Mesothelial cell of epicardium (in vitro differentiated cells): ENCODE measurements at regions not wholly inside any gene's neighbourhood (a gene's known extent, or its start where the extent isn't known, plus 50 kb on each side); places are given as distances from the start of the nearest gene placed in this dataset.
A peak's percentile ranks its signal among the peaks of the same experiment; 100 is the strongest.

Experiments used
- DNase-seq, 2 experiments: peaks; one replicate each; pipeline ENCODE4 v3.0.0; 2021; ENCODE audit warnings: low spot score in 2 of 2; ENCODE audit not compliant: unreplicated experiment in 2 of 2
- H3K27ac Mint-ChIP-seq: 2 replicates; pipeline ENCODE4 v1.8.0; 2021; ENCODE audit warnings: mixed read lengths
- H3K27me3 Mint-ChIP-seq: 2 replicates; pipeline ENCODE4 v1.8.0; 2021; ENCODE audit warnings: low read depth, mixed read lengths
- H3K36me3 Mint-ChIP-seq: 2 replicates; pipeline ENCODE4 v1.8.0; 2021; ENCODE audit warnings: mixed read lengths
- H3K4me1 Mint-ChIP-seq: 2 replicates; pipeline ENCODE4 v1.8.0; 2021; ENCODE audit warnings: mixed read lengths
- H3K4me3 Mint-ChIP-seq: 2 replicates; pipeline ENCODE4 v1.8.0; 2021; ENCODE audit warnings: mild to moderate bottlenecking, moderate library complexity, mixed read lengths
- H3K9me3 Mint-ChIP-seq: 2 replicates; pipeline ENCODE4 v1.8.0; 2021; ENCODE audit warnings: mixed read lengths
- CTCF ChIP-seq: fragments of 200-600 bp; sonication (generic); IDR thresholded peaks from one replicate; pipeline ENCODE4 v1.5.0; 2021; ENCODE audit warnings: antibody characterized with exemption; ENCODE audit not compliant: unreplicated experiment

- H3K9me3 Mint-ChIP-seq = no peaks in the 10 kb centered on the region
- peaks cover 28% of the 10 kb centered on the region for H3K4me1 Mint-ChIP-seq
- H3K27ac Mint-ChIP-seq = peak overlapping the region; percentile 86
- DNase-seq = peak; percentile 30 to 66
- no peaks in the 10 kb centered on the region for H3K36me3 Mint-ChIP-seq
- no peaks in the 10 kb centered on the region for H3K27me3 Mint-ChIP-seq
- no peak for TF ChIP-seq CTCF
- no peak overlapping the region for H3K4me3 Mint-ChIP-seq
These were observed 111.5 kb upstream of the SH3BP4 start for GRCh38 chr2:234840336-234840735.

DNA sequence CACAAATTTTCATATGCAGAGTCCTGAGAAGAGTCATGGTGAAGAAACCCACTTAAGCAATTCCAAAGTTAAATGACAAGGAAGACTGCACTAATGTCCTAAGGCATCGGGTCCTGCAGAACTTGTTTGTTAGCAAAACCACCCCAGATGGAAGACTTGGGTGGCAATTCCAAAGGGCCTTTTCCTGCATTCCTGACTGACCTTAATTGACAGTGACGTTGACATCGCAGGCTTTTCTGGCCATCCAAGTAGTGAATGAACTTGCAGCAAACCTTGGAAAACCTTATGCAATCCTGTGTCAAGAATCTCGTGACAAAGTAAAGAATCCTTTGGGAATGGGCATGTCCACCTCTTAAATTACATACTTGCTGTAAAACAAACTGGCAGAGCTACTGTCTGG is 112.5 kb upstream of the SH3BP4 start:
- Mint-ChIP-seq H3K4me1 (peaks cover 28% of the 10 kb centered on the region), H3K9me3 (no peaks in the 10 kb centered on the region), H3K36me3 (no peaks in the 10 kb centered on the region), H3K27me3 (no peaks in the 10 kb centered on the region), H3K27ac (no peak overlapping the region), H3K4me3 (no peak overlapping the region)
- TF ChIP-seq CTCF = no peak
- no peak for DNase-seq

DNA sequence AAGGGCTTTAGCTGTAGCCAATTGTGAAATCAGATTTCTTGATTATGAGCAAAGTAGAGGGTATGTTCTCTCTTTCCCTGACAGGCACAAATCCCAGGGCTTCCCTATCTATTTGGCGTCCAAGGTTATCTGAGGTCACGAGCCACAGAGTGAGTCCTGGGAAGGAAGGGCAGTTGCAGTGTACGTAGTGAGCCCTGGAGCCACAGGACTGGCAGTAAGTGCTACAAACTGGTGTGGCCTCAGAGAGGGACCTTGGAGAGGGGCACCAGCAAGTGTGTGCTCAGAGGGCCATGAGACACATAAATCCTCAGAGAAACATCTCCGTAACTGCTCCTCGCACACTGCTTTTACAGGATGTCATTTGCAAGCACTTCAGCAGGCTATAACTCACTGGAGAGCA is 115.5 kb upstream of the SH3BP4 start:
- Mint-ChIP-seq H3K4me3 (no peak overlapping the region), H3K27ac (peak overlapping the region; percentile 4), H3K9me3 (no peaks in the 10 kb centered on the region), H3K4me1 (peaks cover 23% of the 10 kb centered on the region), H3K27me3 (no peaks in the 10 kb centered on the region), H3K36me3 (no peaks in the 10 kb centered on the region)
- no peak for TF ChIP-seq CTCF
- DNase-seq = no peak

DNA sequence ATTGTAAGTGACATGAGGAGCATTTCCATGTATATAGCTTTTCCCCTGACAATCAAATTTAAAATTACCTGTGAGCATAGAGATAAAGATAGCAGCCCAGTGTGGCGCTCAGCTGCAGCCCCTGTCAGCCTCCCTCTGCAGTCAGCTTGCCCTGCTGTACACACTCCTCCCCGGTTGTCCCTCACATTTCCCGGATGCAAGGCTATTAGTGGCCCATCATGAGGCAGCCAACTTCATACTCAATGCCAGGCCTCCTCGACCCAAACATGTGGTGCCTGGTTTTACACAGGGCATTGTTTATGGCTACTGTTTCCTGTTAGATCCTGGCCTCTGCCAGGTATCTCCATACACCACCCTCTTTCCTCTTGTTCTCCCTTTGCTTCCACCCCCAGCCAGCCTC is 116.1 kb upstream of the SH3BP4 start:
- H3K4me1 Mint-ChIP-seq = peaks cover 17% of the 10 kb centered on the region
- no peaks in the 10 kb centered on the region for H3K36me3 Mint-ChIP-seq
- H3K27me3 Mint-ChIP-seq = no peaks in the 10 kb centered on the region
- DNase-seq = no peak
- H3K27ac Mint-ChIP-seq = no peak overlapping the region
- TF ChIP-seq CTCF = no peak
- no peaks in the 10 kb centered on the region for H3K9me3 Mint-ChIP-seq
- H3K4me3 Mint-ChIP-seq = no peak overlapping the region

DNA sequence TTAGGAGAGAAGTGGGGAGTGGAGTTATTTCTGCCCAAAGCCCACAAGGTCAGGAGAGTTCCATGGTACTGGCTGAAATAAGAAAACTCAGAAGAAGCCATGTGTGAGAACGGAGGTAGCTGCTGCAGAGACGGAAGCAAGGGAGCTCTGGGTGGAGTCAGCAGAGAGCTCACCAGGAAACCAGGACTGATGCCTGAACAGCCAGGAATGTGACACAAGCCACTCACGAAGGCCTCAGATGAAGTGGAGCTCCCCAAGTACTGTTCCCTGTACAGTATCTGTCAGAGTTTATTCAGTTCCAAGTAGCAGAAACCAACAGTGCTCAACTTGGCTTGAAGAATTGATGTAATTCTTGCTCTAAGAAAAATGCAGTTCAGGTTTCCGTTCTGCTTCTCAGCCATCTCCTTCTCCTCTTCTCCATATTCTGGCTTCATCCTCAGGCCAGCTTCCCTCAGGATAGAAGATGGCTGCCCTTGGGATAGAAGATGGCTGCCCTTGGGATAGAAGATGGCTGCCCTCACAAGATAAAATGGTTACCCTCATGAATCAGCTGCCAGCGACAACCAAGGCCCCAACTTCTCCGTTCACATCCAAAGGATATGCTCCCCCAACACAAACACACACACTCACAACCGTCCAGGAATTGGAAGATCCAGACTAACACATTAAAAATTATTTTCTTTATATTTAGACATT is 117.4 kb upstream of the SH3BP4 start:
- DNase-seq = no peak
- Mint-ChIP-seq H3K27ac (no peak overlapping the region), H3K4me3 (no peak overlapping the region), H3K27me3 (no peaks in the 10 kb centered on the region), H3K9me3 (no peaks in the 10 kb centered on the region), H3K36me3 (no peaks in the 10 kb centered on the region), H3K4me1 (peaks cover 10% of the 10 kb centered on the region)
- no peak for TF ChIP-seq CTCF

GRCh38 chr2:234830853-234831252 is 121.0 kb upstream of the SH3BP4 start:
- Mint-ChIP-seq H3K4me3 (no peak overlapping the region), H3K36me3 (no peaks in the 10 kb centered on the region), H3K9me3 (no peaks in the 10 kb centered on the region), H3K4me1 (peaks cover 3% of the 10 kb centered on the region), H3K27me3 (no peaks in the 10 kb centered on the region), H3K27ac (no peak overlapping the region)
- no peak for TF ChIP-seq CTCF
- DNase-seq = no peak
